ENCODE measurements at regions not wholly inside any gene's neighbourhood (a gene's known extent, or its start where the extent isn't known, plus 50 kb on each side); places are given as distances from the start of the nearest gene placed in this dataset.
"Not testable (repeated sequence)": the region's sequence is repeated elsewhere in the genome, so short reads cannot be mapped to it uniquely, and the experiment has no call there.

DNA sequence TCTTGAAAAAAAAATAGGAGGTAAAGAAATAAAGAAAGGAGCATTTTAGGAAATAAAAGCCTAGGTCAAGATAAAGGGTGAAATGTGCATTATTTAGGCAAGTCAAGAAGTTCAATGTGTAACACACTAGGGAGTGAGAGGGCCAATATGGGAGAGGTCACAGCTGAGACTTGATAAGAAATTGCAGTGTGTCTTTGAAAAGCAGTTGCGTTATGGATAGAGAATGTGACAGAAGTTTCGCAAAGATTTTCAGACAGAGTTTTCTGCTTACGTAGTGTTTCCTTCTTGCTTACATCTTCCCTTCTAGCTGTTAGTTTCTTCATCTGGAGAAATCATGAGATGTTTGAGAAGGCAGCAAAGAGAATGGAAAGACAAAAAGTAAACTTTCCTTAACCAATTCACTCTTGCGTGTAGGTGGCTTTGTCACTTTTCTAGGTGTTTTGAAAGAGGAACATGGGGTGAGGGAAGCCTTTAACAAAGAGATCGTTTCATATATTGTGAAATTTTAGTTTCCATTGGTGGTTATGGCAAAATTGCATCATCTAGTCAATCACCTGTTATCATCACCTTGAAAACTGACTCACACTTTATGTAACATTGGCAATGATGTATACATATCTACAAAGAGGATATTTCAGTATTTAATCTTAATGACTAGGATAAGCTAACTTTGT lies 975.5 kb downstream of the OLFM4 start:
- no peak for DNase-seq (ENCODE audit: low spot score)

DNA sequence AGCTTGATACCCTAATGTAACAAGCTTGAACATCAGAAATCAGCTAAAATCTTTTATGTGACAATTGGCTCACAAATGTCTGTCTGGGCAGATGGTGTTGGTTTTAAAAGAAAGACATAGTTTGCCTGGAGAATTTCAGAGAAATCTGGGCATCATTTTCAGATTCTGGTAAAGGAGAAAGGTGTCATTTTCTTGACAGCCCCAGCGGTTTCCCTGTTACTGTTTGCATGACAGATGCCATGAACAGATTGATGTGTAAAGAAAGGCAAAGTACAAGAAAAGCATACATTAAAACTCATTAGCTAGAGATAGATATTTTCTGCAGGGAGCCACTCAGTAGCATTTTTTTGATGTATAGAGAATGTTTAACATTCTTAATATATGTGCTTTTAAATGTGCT lies 987.9 kb downstream of the OLFM4 start:
- DNase-seq (ENCODE audit: low spot score) = no peak

DNA sequence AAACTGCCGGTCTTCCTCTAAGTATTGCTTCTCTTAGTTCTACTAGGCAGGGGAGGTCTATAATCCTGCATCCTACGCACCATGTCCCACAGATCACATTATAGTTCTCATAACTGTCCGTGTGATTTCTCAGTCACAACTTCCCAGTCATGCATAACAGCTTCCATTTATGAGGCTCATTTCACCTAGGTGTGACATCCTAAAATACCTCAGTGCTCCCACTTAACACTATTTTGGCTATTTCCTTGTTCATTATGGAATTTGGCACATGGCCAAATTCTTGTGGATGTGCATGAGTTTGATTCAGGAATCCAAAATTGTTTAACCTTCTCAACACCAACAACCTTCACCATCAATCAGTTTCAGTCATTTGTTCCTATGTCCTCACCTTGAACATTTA lies 989.9 kb downstream of the OLFM4 start:
- DNase-seq (ENCODE audit: low spot score) = no peak

DNA sequence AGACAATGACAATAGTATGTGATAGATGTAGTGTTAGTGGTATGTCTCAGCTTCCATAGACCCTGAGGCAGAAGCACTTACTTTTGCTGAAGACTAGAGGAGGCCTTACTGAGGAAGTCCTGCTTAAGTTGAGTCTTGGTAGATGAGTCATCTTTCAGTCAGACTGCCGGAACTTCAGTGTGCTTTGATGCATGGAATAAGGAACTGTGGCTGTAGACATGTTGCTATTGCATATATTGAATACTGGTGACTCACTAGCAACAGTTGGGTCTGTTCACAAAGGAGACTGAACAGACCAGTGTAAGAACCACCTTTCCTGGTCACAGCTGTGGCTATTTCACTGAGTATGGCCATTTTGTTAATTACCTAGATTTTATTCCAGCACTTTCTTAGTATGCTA lies 1000.6 kb downstream of the OLFM4 start:
- DNase-seq (ENCODE audit: low spot score) = peak; percentile 96

DNA sequence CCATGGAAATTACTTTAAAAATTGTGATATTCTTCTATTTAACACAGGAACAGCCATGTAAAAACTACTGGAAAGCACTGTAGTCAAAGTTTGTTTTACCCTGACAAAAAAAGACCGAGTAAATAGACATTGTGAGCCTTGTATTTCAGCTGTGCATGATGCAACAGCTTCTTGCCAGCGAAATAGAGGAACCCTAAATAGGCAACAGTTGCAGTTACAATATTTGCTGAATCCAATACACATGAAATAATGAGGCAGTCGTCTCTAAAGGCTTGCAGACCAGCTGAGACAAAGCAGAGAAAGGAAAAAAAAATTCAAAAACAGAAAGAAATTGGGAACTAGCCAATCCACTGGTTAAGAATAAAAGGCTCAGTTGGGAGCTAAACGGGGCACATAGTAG lies 1001.1 kb downstream of the OLFM4 start:
- DNase-seq (ENCODE audit: low spot score) = no peak

DNA sequence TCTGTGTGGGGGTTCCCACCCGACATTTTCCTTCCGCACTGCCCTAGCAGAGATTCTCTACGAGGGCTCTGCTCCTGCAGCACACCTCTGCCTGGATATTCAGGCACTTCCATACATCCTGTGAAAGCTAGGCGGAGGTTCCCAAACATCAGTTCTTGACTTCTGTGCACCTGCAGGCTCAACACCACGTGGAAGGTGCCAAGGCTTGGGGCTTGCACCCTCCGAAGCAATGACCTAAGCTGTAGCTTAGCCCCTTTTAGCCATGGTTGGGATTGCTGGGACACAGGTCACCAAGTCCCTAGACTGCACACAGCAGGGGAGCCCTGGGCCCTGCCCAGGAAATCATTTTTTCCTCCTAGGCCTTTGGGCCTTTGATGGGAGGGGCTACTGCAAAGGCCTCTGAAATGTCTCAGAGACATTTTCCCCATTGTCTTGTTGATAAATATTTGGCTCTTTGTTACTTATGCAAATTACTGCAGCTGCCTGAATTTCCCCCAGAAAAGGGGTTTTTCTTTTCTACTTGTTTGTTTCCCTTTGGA lies 1004.8 kb downstream of the OLFM4 start:
- DNase-seq (ENCODE audit: low spot score) = no peak

DNA sequence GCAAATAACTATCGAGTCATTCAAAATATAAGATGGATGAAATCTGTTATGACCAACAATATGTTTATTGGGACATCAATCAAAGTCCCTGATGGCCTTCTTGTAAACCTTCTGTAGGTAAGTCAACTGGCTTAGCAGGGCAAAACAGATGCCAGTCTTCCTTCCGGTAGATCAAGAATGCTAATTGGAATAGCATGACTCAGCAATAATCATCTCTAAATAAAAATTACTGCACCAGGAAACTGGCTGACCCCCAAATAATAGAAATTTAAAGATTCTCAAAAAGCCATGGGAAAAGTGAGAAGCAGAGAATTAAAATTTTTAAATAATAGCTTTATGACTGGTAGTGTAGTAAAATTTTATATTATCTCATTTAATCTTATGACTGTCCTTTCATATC lies 1005.4 kb downstream of the OLFM4 start:
- no peak for DNase-seq (ENCODE audit: low spot score)

DNA sequence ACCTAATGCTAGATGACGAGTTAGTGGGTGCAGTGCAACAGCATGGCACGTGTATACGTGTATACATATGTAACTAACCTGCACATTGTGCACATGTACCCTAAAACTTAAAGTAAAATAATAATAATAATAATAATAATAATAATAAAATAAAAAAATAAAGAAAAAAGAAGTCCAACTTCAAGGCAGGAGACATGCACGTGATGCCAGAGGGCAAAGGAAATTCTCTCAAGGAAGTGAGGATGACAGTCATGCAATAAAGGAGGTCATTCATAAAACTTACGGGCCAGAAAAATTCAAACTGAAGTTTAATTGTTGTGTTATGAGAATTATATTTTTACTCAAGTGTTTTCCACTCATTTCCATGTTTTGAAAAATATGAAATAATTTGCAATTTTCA lies 1028.8 kb downstream of the OLFM4 start:
- DNase-seq (ENCODE audit: low spot score) = not testable (repeated sequence)

DNA sequence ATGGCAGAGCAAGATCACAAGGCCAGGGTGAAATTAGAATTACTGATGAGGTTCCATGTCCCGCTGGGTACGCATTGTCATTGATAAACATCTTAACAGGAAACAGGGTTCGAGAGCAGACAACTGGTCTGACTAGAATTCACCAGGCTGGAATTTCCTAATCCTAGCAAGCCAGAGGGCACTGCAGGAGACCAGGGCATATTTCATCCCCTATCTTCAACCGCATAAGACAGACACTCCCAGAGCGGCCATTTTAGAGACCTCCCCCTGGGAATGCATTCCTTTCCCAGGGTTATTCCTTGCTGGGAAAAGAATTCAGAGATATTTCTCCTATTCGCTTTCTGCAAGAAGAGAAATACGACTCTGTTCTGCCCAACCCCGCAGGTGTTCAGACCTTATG lies 1041.3 kb downstream of the OLFM4 start:
- DNase-seq (ENCODE audit: low spot score) = not testable (repeated sequence)

DNA sequence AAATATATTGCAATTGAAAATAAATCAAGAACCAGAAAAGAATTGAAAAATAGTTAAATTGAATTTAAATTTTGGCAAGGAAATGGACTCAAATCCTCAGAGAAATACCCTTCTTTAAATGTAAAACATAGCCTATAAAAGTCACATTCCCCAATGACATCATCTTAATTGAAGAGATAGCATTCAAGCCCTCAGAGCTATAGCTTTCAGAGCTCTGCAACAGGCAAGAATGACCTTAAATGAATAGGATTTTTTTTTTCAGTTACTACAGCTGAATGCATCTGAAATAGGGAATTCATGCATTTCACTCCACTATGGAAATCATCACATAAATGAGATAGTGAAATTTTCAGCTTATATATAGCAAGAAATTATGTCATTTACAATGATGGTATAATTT lies 1049.0 kb downstream of the OLFM4 start:
- no peak for DNase-seq (ENCODE audit: low spot score)

DNA sequence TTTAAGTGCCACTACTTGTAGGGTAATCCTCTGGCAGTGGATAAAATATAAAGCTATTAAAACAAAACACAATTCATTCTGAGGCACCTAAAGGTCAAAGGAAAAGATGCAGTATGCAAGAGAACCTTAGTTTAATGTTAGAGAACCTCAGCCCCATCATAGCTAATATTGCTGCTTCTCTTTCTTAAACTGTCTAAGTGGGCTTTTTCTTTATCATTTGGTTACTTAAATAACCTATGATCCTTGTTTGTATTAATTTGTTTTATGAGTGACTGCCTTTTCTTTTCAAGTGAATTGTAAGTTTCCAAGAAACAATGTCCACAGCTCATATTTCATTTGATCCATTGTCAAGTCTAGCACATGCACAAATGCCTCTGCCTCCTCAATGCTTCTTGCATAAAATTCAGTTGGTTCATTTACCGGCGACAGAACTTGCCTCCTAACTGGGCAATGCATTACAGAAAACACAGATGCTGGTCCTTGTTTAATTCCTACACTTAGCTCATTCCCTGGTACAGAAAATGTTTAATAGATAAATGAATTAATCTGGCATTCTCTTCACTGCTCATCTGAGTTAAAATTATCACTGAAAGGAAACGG lies 1049.8 kb downstream of the OLFM4 start:
- DNase-seq (ENCODE audit: low spot score) = no peak

DNA sequence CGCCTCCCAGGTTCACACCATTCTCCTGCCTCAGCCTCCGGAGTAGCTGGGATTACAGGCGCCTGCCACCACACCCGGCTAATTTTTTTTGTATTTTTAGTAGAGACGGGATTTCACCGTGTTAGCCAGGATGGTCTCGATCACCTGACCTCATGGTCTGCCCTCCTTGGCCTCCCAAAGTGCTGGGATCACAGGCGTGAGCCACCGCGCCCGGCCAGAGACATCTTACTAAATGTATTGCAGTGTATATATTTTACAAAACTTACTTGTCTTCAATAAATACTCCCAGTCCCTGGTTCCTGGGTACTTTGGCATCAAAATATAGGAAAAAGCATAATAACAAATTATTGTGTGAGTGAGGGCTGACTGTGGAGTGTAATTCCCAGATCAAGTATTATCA lies 1053.7 kb downstream of the OLFM4 start:
- not testable (repeated sequence) for DNase-seq (ENCODE audit: low spot score)

DNA sequence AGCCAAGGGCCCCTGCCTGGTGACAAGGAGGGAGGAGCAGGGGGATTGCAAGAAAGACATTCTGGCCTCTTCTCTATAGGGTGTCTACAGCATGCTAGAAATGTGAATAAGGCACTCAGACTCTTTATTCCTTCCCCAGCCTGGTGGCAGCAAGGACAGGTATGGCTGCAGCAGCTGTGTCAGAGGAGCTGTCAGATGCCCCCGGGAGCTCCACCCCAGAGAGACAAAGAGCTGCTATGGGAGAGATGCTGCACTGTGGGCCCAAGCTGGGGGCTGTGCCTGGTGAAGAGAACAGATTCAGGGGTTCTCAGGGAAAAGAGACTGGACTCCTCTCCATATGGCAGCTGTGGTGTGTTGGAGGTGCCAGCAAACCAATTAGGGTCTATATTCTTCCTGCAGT lies 1063.3 kb downstream of the OLFM4 start:
- DNase-seq (ENCODE audit: low spot score) = no peak

DNA sequence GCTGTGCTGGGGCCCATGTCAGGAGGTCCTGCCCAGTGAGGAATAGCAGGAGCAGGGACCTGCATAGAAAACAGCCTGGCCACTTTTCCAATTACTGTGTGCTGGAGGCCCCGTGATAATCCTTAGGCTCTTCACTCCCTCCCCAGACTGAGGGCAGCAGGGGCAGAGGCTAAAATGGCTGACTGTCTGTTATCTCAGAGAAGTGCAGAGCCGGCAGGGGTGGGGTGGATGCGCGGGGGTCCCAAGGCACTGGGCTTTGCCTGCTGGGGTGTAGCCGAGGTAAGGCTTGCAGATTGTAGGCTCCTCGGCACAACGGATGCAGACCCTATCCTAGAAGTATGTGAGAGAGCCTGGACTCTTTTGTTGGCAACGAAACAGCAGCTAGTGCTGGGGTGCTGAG lies 1064.1 kb downstream of the OLFM4 start:
- no peak for DNase-seq (ENCODE audit: low spot score)

DNA sequence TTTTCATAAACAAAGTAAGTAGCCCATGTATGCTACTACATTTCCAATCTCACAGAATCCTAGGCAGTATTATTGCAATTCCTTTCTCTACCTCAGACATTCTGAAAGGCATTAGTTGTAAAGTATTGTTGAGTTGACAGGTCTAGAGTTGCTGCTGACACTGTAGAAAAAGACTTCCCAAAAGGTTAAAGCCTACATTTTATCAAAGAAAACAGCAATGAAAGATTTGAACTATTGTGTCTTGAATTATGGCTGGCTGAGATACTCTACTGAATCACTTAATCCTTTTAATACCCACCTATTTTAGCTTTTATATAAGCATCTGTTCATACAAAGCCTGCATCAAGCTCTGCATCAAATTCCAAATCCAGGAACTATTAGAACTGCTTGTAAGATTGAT lies 1082.0 kb downstream of the OLFM4 start:
- no peak for DNase-seq (ENCODE audit: low spot score)

DNA sequence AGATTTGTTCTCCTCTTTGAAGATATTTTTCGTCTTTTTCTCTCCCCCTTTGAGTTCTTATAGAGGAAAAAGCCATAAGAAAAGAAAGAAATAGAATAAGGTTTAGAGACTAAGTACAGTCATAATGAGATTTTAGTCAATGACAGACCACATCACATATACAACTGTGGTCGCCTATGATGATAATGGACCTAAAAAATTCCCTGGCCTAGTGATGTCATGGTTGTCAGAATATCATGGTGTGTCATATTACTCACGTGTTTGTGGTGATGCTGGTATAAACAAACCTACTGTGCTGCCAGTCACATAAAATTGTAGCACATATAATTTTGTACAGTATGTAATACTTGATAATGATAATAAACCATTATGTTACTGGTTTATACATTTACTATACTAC lies 1096.1 kb downstream of the OLFM4 start:
- DNase-seq (ENCODE audit: low spot score) = peak; percentile 41

DNA sequence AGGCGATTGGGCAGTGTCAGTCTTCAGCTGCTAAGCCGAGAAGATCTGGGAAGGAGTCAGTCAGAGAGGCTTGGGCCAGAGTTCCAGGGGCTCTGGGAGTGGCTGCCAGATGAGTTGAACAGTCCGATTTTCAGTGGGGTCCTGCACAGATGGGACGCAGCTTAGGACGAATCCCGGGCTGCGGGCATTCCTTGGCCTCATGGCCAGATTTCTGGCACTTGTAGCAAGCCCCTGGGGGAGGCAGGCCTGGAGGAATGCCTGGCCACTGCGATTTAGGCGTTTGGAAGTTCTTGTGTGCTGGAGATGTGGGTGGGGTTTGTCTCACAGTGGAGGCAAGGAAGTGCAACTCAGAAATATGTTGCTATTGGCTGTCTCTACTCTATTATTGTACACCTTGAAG lies 1102.3 kb downstream of the OLFM4 start:
- not testable (repeated sequence) for DNase-seq (ENCODE audit: low spot score)

DNA sequence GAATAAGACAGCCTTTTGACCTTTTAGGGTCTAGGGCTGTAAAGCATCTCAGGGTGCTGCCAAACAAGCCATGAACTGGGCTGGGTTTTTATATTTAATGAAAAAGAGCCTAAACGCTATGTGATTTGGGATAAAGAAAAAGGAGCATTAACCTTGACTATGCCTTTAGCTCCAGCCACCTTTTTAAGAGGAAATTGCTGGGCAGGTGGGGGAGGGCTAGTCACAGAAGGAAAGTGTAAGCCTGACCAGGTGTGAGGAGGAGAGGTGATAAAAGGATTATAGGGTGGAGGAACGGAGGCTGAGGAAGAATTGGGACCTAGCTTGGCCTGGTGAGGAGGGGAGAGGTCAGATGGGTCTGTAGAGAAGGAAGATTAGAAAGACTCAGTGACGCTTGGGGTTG lies 1102.8 kb downstream of the OLFM4 start:
- DNase-seq (ENCODE audit: low spot score) = not testable (repeated sequence)

DNA sequence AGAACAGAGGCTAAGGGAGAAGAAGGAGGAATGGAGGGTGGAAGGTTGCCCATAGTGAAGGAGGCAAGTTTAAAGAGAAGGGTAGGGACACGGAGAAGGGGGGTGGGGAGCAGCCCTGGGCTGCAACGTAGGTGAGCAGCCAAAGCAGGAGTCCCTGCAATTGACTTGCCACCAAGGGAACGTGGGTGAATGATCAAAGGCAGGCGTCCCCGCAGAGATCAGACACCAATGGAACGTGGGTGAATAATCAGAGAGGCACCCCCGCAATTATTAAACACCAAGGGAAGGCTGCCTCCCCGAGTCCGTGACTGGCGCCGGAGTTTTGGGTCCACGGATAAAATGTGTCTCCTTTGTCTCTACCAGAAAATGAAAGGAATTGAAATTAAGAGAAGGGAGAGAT lies 1103.5 kb downstream of the OLFM4 start:
- not testable (repeated sequence) for DNase-seq (ENCODE audit: low spot score)

DNA sequence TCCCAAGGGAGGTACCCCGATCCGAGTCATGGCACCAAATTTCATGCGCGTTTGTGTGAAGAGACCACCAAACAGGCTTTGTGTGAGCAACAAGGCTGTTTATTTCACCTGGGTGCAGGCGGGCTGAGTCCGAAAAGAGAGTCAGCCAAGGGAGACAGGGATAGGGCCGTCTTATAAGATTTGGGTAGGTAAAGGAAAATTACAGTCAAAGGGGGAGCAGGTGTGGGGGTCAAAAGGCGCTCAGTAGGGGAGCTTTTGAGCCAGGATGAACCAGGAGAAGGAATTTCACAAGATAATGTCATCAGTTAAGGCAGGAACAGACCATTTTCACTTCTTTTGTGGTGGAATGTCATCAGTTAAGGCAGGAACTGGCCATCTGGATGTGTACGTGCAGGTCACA lies 1104.1 kb downstream of the OLFM4 start:
- not testable (repeated sequence) for DNase-seq (ENCODE audit: low spot score)

DNA sequence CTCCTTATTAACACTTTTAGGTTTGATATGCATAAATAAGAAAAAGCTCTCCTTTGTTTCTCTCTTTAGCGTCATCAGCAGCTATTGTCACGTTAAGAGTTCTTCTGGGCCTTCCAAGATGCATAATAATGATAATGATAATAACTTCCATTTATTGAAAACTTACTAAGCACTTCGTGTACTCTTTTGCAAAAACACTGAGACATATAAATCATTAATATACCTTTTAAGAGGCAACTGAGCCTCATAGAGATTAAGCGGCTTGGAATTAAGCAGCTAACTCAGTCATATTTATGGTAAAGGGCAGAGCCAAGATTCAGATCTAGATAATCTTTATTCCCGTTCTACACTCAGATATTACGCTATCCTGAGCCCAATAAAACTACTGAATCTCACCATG lies 1105.1 kb downstream of the OLFM4 start:
- DNase-seq (ENCODE audit: low spot score) = no peak

DNA sequence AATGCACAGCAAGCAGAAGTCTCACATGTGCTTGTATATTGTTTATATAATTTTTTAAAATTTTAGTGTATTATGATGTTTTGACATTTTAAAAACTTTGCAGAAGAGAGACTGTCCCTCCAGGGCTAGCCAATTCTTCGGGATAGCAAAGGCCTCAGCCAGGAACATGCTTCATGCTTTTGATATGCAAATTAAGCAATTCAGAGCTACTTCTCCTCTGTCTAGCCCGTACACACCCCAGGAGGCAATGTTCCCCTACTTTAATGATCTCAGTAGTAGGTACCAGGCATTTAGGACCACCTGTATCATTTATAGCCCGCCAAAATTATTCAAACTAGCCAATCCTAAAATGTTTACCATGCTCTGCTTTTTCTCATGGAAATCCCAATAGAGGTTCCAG lies 1116.2 kb downstream of the OLFM4 start:
- no peak for DNase-seq (ENCODE audit: low spot score)

DNA sequence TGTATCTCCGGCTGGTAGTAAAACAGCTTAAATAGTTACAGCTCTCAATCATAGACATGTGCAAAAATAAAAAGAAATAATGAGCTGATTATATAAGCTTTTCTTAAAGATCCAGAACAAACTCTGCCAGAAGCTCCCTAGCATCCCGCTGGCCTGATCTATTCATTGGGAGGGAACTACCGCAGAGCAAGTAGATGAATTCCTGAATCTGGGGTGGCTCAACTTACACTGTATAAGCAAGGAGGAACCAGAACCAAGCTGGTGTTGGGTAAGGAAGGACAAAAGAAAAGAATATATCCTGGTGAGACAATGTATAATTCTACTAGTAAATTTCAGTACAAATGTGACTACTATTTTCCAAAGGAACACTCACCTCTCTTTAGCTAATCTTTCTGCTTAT lies 1122.2 kb downstream of the OLFM4 start:
- no peak for DNase-seq (ENCODE audit: low spot score)

DNA sequence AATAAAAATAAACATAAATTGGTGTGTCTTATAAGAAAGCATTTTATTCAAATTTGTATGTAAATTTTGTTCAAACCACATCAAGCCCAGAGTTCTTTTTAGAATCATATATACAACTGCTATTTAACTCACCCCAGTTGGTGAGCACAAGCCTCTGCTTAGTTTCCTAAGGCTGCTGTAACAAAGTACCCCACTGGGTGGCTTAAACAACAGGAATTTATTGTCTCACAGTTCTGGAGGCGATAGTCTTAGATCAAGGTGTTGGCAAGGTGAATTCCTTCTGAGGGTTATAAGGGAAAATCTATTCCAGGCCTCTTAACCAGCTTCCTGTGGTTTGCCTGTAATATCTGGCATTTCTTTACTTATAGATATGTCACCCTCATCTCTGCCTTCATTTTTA lies 1133.5 kb downstream of the OLFM4 start:
- DNase-seq (ENCODE audit: low spot score) = peak; percentile 28

Data from RKO (cell line).